Brain microvascular endothelial cell (primary cell): ENCODE measurements at regions not wholly inside any gene's neighbourhood (a gene's known extent, or its start where the extent isn't known, plus 50 kb on each side); places are given as distances from the start of the nearest gene placed in this dataset.

Experiments used
- DNase-seq: peaks from one replicate; pipeline ENCODE4 v3.0.0-alpha.2; 2020
- H3K27ac ChIP-seq: fragments of 250-450 bp; sonication (Bioruptor Pico); 2 replicates; pipeline ENCODE4 v1.5.1; 2020; ENCODE audit warnings: mild to moderate bottlenecking, moderate library complexity
- H3K27me3 ChIP-seq: fragments of 250-450 bp; sonication (Bioruptor Pico); replicated peaks from 2 replicates; pipeline ENCODE4 v1.5.1; 2020; ENCODE audit warnings: mild to moderate bottlenecking
- H3K36me3 ChIP-seq: fragments of 250-450 bp; sonication (Bioruptor Pico); replicated peaks from 2 replicates; pipeline ENCODE4 v1.5.1; 2020; ENCODE audit warnings: mild to moderate bottlenecking
- H3K4me3 ChIP-seq: 2 replicates; pipeline ENCODE4 v1.5.1; 2011; ENCODE audit warnings: low read depth, mild to moderate bottlenecking, control low read depth, low read length, moderate library complexity
- in situ Hi-C: cut with HindIII; loops from 2 replicates; pipeline ENCODE4 v1.10.0; 2017; ENCODE audit warnings: low sequenced_read_pairs, low pct_ligation_motif_present
- TF ChIP-seq, protein P1 (sequence below): IDR thresholded peaks from 2 replicates; pipeline ENCODE4 v1.5.1; 2011; ENCODE audit warnings: low read depth, mild to moderate bottlenecking, moderate library complexity, low read length, control low read depth, inconsistent platforms; ENCODE audit errors: missing control alignments

DNA sequence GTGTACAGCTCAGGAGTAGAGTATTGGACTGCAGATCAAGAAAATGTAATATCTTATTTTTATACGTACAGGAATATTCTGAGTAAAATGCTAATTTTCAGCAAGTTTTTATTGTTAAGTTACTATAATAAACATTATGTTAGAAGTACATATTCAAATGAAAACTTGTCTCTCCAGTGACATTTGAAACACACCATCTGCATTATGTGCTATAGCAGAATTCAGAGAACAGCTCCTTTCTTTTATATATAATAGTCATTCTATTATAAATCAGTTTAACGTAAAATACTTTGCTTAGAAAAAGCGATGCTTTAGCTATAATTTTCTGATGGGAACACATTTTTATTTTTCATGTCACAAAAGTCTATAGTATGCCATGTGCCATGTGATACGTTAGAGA lies 249.0 kb downstream of the PTPRC start:
- in situ Hi-C loops: no loop called here
- no peaks in the 10 kb centered on the region for H3K27me3 ChIP-seq
- TF ChIP-seq, protein P1, sequence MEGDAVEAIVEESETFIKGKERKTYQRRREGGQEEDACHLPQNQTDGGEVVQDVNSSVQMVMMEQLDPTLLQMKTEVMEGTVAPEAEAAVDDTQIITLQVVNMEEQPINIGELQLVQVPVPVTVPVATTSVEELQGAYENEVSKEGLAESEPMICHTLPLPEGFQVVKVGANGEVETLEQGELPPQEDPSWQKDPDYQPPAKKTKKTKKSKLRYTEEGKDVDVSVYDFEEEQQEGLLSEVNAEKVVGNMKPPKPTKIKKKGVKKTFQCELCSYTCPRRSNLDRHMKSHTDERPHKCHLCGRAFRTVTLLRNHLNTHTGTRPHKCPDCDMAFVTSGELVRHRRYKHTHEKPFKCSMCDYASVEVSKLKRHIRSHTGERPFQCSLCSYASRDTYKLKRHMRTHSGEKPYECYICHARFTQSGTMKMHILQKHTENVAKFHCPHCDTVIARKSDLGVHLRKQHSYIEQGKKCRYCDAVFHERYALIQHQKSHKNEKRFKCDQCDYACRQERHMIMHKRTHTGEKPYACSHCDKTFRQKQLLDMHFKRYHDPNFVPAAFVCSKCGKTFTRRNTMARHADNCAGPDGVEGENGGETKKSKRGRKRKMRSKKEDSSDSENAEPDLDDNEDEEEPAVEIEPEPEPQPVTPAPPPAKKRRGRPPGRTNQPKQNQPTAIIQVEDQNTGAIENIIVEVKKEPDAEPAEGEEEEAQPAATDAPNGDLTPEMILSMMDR: no peak
- H3K27ac ChIP-seq: no peak overlapping the region
- no peak overlapping the region for H3K4me3 ChIP-seq
- DNase-seq: no peak
- no peaks in the 10 kb centered on the region for H3K36me3 ChIP-seq

DNA sequence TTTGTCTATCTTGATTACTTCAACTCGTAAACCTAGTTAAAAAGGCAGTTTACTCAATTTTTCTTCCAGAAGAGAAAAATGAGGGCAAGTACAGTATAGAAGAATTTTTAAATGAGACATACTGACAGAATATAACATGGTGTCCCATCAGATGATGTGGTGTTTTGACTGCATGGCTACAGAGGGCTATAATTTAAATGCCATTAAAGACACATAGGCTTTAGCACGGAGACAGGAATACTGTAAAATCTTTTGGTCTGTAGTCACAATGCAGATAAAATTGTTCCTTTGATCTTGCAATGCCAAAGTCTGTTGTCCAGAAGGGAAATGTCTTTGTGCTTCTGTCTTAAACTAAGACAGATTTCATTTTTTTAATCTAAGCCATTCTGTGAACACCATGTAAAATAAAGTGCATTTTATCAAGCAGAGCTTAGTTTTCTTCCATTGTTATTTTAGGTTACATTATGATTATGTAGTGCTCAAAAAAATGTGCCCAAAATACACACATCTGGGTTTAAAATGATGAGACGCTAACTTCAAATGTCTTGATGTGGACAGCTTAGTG lies 249.6 kb downstream of the PTPRC start:
- no peak overlapping the region for H3K27ac ChIP-seq
- H3K27me3 ChIP-seq: no peaks in the 10 kb centered on the region
- no peaks in the 10 kb centered on the region for H3K36me3 ChIP-seq
- H3K4me3 ChIP-seq: no peak overlapping the region
- no peak for DNase-seq
- in situ Hi-C loops: no loop called here
- TF ChIP-seq, protein P1: no peak

DNA sequence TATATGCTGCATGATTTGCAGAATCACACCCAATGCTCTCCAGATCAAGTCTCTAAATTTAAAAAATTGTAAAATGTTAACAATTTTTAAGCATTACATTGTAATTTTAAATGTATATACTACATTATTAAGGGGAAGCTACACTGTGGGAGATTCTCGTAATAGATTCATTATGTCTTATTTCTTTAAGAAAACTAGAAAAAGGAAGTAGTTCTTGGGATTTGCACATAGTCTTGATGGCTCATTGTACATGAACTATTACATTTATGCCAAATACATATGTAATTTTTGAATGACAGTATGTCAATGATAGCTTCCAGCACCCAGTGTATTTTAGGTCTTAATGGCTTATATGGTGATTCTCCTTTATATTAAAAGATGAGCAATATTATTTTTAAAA lies 250.3 kb downstream of the PTPRC start:
- no peak overlapping the region for H3K4me3 ChIP-seq
- in situ Hi-C loops: no loop called here
- no peak for DNase-seq
- H3K27ac ChIP-seq: no peak overlapping the region
- no peaks in the 10 kb centered on the region for H3K27me3 ChIP-seq
- no peaks in the 10 kb centered on the region for H3K36me3 ChIP-seq
- TF ChIP-seq, protein P1: no peak

GRCh38 chr1:198889749-198890148 lies 250.9 kb downstream of the PTPRC start:
- TF ChIP-seq, protein P1: no peak
- H3K27ac ChIP-seq: peak overlapping the region; percentile 51
- no peaks in the 10 kb centered on the region for H3K36me3 ChIP-seq
- H3K4me3 ChIP-seq: no peak overlapping the region
- in situ Hi-C loops: no loop called here
- DNase-seq: no peak
- H3K27me3 ChIP-seq: no peaks in the 10 kb centered on the region

GRCh38 chr1:198890214-198890930 lies 251.5 kb downstream of the PTPRC start:
- H3K36me3 ChIP-seq: no peaks in the 10 kb centered on the region
- peak; percentile 48 for DNase-seq
- TF ChIP-seq, protein P1: no peak
- in situ Hi-C loops: no loop called here
- peak overlapping the region; percentile 51 for H3K27ac ChIP-seq
- H3K4me3 ChIP-seq: no peak overlapping the region
- H3K27me3 ChIP-seq: no peaks in the 10 kb centered on the region
